ENCODE measurements at regions not wholly inside any gene's neighbourhood (a gene's known extent, or its start where the extent isn't known, plus 50 kb on each side); places are given as distances from the start of the nearest gene placed in this dataset.

DNA sequence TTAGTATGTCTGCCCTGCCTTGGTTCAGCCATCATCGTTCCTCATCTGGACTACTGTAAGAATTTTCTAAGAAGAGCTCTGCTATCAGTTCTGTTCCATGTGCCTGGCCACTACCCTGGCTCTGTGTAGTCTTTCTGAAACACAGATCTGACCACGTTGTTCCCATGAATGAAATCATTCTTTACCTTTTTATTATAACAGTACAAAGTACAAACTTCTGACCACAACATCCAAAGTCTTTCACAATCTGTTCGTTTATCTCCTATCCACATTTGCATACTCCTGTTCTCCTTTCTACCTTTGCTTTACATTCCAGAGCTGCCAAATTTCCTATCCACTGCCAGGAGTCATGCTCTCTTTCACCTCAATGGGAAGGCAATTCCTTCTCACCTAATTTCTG, 284.6 kb upstream of the LRP1B start:
- no peak for TF ChIP-seq CTCF (IDR thresholded peaks at IDR 0.05; ENCODE audit: extremely low read depth in 1 of 2, insufficient read depth in 1 of 2, low read depth in 1 of 2, low read length in 2 of 2)
- TF ChIP-seq POLR2A (IDR thresholded peaks at IDR 0.05; ENCODE audit: low read depth, low read length): no peak
- no peak for TF ChIP-seq MYC (IDR thresholded peaks at IDR 0.05; ENCODE audit: low read depth, low read length)
- no peak for TF ChIP-seq MAX (IDR thresholded peaks at IDR 0.05; ENCODE audit: insufficient read depth, insufficient read length)
- no peak for TF ChIP-seq EZH2 (IDR thresholded peaks at IDR 0.05; ENCODE audit: borderline replicate concordance, low read depth, low read length, severe bottlenecking)
- TF ChIP-seq FOS (IDR thresholded peaks at IDR 0.05; ENCODE audit: borderline replicate concordance, insufficient read depth, low read length): no peak
- no peak for TF ChIP-seq JUN (IDR thresholded peaks at IDR 0.05; ENCODE audit: borderline replicate concordance, insufficient read depth, insufficient read length, low read depth)

Data from endothelial cell of umbilical vein (primary cell).